GM18909 (cell line): ENCODE measurements at regions not wholly inside any gene's neighbourhood (a gene's known extent, or its start where the extent isn't known, plus 50 kb on each side); places are given as distances from the start of the nearest gene placed in this dataset.

Experiments used
- ATAC-seq: cut with Tn5 transposase; IDR thresholded peaks from one replicate; pipeline ENCODE4 v1.9.1; 2021; ENCODE audit warnings: mild to moderate bottlenecking; ENCODE audit not compliant: unreplicated experiment, poor library complexity

GRCh38 chr1:101290922-101291561 lies 54.2 kb downstream of the S1PR1 start:
- ATAC-seq: no peak

GRCh38 chr1:101291562-101292380 lies 55.0 kb downstream of the S1PR1 start:
- ATAC-seq: peak; percentile 35

- ATAC-seq: peak; percentile 56
Measured at GRCh38 chr1:101293461-101294051, 56.7 kb downstream of the S1PR1 start.

- ATAC-seq: no peak
Measured at GRCh38 chr1:101295209-101295608, 58.4 kb downstream of the S1PR1 start.

- no peak for ATAC-seq
Measured at GRCh38 chr1:101298663-101299062, 61.8 kb downstream of the S1PR1 start.

- no peak for ATAC-seq
Measured at GRCh38 chr1:101299141-101299540, 62.3 kb downstream of the S1PR1 start.

GRCh38 chr1:101299710-101300109 lies 62.9 kb downstream of the S1PR1 start:
- no peak for ATAC-seq

GRCh38 chr1:101300916-101301315 lies 64.1 kb downstream of the S1PR1 start:
- ATAC-seq: no peak

- no peak for ATAC-seq
Measured at GRCh38 chr1:101301446-101302057, 64.7 kb downstream of the S1PR1 start.

GRCh38 chr1:101302831-101303511 lies 66.2 kb downstream of the S1PR1 start:
- ATAC-seq: no peak

GRCh38 chr1:101307985-101308689 lies 71.3 kb downstream of the S1PR1 start:
- no peak for ATAC-seq

GRCh38 chr1:101308935-101309333 lies 72.1 kb downstream of the S1PR1 start:
- peak; percentile 12 for ATAC-seq

GRCh38 chr1:101309334-101310311 lies 72.8 kb downstream of the S1PR1 start:
- peak; percentile 57 for ATAC-seq

GRCh38 chr1:101310506-101310905 lies 73.7 kb downstream of the S1PR1 start:
- no peak for ATAC-seq

GRCh38 chr1:101311146-101311920 lies 74.5 kb downstream of the S1PR1 start:
- ATAC-seq: no peak

GRCh38 chr1:101312147-101312546 lies 75.3 kb downstream of the S1PR1 start:
- no peak for ATAC-seq

- no peak for ATAC-seq
Measured at GRCh38 chr1:101313356-101313755, 76.5 kb downstream of the S1PR1 start.

- ATAC-seq: peak; percentile 39
Measured at GRCh38 chr1:101314244-101314643, 77.4 kb downstream of the S1PR1 start.
